ENCODE measurements at regions not wholly inside any gene's neighbourhood (a gene's known extent, or its start where the extent isn't known, plus 50 kb on each side); places are given as distances from the start of the nearest gene placed in this dataset.
"Not testable (repeated sequence)": the region's sequence is repeated elsewhere in the genome, so short reads cannot be mapped to it uniquely, and the experiment has no call there.

DNA sequence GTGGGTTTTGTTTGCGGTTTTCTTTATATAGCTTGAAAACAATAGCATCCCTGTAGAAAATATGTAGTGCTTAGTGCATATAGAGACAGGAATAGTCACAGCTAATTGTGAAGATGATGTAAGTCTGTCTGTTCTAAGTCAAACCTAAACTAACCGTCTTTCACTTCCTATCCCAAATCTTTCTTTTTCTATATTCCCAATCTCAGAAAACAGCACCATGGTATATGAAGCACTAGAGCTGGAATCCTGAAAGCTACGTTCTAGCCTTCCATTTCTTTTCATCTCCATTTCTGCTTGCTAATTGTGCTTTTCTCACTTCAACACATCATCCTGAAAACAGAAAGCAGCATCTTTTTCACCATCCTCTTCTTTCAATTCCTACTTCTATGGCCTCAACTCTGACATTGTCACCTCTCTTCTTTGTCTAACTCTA is 1235.5 kb downstream of the ROBO2 start:
- FAIRE-seq (no peak), DNase-seq (ENCODE audit: extremely low spot score, insufficient read length, low read depth) (no peak)

DNA sequence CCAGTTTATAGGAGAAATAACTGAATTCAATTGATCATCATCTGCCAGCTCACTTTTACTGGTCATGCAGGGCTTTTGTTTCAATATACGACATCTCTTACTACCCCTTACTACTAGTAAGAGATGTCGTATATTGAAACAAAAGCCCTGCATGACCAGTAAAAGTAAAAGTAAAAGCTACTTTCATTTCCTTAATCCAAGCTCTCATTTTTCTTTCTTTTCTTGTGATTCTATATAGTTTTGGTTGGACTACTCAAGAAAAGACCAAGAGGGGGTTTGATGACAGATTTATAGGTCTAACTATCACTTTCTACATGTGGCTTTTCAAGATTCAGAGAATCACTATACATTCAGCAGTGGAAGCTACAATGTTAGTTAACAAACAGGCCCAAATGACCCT is 1237.3 kb downstream of the ROBO2 start:
- FAIRE-seq (peak; percentile 18), DNase-seq (ENCODE audit: extremely low spot score, insufficient read length, low read depth) (no peak)

GRCh38 chr3:78277801-78278200 is 1237.9 kb downstream of the ROBO2 start:
- FAIRE-seq (no peak), DNase-seq (ENCODE audit: extremely low spot score, insufficient read length, low read depth) (no peak)

DNA sequence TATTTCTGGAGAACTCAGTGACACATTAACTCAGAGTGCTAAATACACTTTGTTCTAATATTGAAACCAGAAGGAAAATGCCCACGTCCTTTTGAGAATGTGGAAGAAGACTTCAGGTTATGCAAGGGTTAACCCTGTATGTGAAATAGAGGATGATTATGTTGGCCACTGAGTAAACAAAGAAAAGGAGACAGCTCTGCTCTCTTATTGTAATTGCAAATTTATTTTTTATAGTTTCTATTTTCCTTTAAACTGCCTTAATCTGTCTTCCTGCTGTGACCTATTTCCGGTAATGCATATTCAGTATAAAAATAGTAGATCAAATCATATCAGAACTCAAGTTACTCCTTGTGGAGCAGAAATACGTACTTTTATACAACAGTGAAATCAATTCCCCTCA is 1239.2 kb downstream of the ROBO2 start:
- FAIRE-seq, result no peak
- DNase-seq (ENCODE audit: extremely low spot score, insufficient read length, low read depth), result no peak

- DNase-seq (ENCODE audit: extremely low spot score, insufficient read length, low read depth), result no peak
- no peak for FAIRE-seq
These were observed 1241.5 kb downstream of the ROBO2 start for GRCh38 chr3:78281381-78281780.

DNA sequence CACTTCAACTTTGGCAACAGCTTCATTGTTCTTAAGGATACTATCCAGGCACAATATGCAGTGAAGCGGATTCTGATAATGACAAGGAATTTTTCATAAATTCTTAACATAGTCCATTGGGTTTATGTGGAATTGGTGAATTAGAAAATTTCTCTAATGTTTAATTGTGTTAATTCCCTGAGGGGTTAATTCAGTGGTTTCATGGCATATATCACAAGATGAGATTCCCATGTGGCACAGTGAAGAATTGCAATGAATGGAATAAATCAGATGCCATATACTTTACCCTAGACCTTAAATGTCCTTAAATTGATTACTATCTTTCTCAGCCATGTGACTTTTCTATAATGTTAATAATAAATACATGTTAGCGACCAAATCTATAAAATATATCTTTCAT is 1244.1 kb downstream of the ROBO2 start:
- no peak for FAIRE-seq
- DNase-seq (ENCODE audit: extremely low spot score, insufficient read length, low read depth), result no peak

GRCh38 chr3:78285032-78285728 is 1245.3 kb downstream of the ROBO2 start:
- no peak for FAIRE-seq

DNA sequence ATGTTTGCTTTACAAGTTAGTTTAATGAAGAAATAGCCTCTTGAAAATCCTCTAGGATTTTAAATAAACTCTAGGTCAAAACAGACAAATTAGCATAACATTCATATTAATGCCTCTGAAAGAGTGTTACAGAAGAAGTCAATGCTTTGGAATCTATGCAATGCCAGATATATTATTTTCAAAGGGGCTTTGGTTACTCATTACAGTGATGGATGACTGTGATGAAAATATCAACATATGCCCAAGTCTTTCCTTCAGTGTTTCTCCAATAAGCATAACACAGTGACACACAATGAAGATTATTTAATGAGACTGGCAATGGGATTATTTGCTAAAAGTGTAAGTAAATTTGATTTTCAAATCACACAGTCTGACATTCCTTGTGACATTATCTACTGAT is 1247.2 kb downstream of the ROBO2 start:
- no peak for FAIRE-seq

More at GRCh38 chr3:78285032-78285728, 1245.3 kb downstream of the ROBO2 start:
- DNase-seq (ENCODE audit: extremely low spot score, insufficient read length, low read depth), result no peak

GRCh38 chr3:78293284-78293683 is 1253.4 kb downstream of the ROBO2 start:
- no peak for FAIRE-seq
- DNase-seq (ENCODE audit: extremely low spot score, insufficient read length, low read depth), result no peak

More for the DNA sequence above, 1247.2 kb downstream of the ROBO2 start:
- no peak for DNase-seq (ENCODE audit: extremely low spot score, insufficient read length, low read depth)

DNA sequence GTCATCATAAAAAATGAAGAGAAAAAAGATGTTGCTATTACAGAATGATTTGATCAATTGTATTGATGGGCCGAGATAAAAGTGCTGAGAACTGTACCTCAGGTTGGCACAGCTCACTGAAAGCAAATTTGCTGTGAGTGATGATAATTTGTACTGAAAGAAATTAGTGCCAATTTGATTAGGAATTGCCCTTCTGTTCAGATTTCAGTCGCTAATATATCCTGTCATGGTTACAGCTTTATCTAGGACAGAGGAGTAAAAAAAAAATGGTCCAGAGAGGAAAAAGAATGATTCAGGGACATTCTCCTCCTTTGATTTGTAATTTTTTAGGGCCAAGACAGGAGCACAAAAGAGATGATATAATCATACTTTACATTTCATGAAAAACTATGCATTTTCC is 1264.2 kb downstream of the ROBO2 start:
- no peak for FAIRE-seq
- DNase-seq (ENCODE audit: extremely low spot score, insufficient read length, low read depth), result no peak

DNA sequence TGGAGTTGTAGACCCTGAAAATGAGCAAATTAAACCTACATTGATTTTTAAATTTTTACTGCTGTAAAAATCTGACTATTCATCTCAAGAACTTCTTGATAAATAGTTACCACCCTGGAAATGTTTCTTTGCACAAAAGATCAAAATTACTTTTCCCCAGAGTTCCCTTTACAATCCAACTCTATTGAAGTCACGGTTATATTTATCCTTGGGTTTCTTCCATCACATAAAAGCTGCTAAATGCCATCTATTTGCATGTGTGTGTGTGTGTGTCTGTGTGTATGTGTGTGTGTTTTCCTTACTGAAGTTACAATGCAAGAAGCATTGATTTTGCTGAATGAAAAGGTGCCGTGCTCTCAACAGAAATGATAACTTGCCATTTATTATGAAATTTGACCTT is 1273.0 kb downstream of the ROBO2 start:
- DNase-seq (ENCODE audit: extremely low spot score, insufficient read length, low read depth), result no peak
- no peak for FAIRE-seq

GRCh38 chr3:78313332-78313731 is 1273.4 kb downstream of the ROBO2 start:
- FAIRE-seq (no peak), DNase-seq (ENCODE audit: extremely low spot score, insufficient read length, low read depth) (no peak)

- DNase-seq (ENCODE audit: extremely low spot score, insufficient read length, low read depth), result no peak
- FAIRE-seq, result no peak
These were observed 1274.4 kb downstream of the ROBO2 start for GRCh38 chr3:78314327-78314726.

- FAIRE-seq, result no peak
- no peak for DNase-seq (ENCODE audit: extremely low spot score, insufficient read length, low read depth)
These were observed 1277.9 kb downstream of the ROBO2 start for GRCh38 chr3:78317774-78318173.

DNA sequence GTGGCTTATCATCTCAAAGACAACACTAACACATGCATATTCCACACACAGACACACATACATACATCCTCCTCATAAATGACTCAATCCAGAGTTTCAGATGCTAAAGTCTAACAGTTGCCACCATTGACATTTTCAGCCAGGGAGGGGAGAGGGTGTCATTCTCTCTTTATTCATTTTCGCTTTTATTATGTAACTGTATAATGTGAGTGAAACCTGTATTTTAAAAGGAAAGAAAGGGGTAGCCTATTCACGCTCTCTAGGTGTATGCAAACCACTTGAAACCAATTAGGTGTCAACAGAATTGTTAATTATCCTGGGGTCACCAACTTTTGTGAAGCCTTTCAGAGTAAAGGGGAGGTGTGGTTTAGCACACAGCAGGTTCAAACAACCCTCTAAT is 1282.9 kb downstream of the ROBO2 start:
- no peak for DNase-seq (ENCODE audit: extremely low spot score, insufficient read length, low read depth)
- no peak for FAIRE-seq

DNA sequence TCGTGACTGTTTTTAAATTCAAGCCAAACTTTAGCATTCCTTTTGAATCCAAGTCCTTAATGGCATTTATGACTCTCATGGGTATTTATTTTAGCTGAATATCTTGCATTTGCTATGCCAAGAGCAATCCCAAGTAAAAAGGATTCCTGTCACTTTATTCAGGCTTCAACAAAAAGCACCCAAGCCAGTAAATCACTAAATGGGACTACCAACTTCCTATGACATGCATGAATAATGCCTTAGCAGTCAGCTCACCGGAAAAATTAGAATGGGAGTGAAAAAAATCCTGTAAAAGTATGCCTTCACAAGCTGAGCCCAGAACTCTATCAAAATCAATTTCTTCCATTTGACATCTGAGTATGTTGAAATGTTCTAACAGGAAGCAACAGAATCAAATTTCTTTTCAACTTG is 1297.9 kb downstream of the ROBO2 start:
- DNase-seq (ENCODE audit: extremely low spot score, insufficient read length, low read depth), result no peak
- FAIRE-seq, result no peak

DNA sequence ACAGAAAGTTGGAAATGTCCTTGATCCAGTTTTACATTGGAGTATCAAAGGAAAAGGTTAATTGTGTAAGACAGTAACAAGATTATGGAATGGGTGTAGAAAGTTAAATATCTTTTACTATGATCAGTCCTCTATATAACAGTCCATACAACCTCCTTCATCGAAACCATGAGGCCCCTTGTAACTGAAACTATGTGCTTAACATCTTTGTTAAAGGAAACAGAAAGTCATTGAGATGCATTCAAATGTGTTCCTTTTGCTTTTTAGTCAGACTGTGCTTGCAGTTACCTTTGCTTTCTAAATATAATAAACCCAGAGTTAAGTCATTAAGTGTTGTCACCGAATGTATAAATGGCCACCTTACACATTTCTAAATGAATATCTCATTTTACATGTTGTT is 1298.5 kb downstream of the ROBO2 start:
- FAIRE-seq (no peak), DNase-seq (ENCODE audit: extremely low spot score, insufficient read length, low read depth) (no peak)

GRCh38 chr3:78343221-78343620 is 1303.3 kb downstream of the ROBO2 start:
- no peak for FAIRE-seq
- no peak for DNase-seq (ENCODE audit: extremely low spot score, insufficient read length, low read depth)

- not testable (repeated sequence) for DNase-seq (ENCODE audit: extremely low spot score, insufficient read length, low read depth); FAIRE-seq
These were observed 1304.4 kb downstream of the ROBO2 start for GRCh38 chr3:78344267-78344666.

DNA sequence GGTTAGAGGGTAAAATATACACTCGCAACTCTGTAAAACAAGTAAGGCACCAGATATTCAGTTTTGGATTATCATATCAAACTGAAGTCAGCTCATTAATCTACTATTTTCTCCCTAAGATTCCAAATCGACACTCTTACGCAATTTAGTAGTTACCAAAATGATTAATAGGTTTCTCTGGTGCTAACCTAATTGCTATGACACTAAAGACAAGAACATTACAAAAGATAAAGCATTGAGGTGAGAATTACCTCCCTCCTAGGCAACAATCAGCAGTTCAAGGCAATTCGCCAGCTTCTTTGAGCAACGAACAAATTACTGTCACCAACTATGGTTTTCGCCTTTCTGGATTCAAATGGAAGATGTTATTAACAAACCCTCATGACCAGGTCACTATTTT is 1305.0 kb downstream of the ROBO2 start:
- FAIRE-seq, result no peak
- no peak for DNase-seq (ENCODE audit: extremely low spot score, insufficient read length, low read depth)

- no peak for FAIRE-seq
- DNase-seq (ENCODE audit: extremely low spot score, insufficient read length, low read depth), result no peak
These were observed 1307.3 kb downstream of the ROBO2 start for GRCh38 chr3:78347176-78347575.

DNA sequence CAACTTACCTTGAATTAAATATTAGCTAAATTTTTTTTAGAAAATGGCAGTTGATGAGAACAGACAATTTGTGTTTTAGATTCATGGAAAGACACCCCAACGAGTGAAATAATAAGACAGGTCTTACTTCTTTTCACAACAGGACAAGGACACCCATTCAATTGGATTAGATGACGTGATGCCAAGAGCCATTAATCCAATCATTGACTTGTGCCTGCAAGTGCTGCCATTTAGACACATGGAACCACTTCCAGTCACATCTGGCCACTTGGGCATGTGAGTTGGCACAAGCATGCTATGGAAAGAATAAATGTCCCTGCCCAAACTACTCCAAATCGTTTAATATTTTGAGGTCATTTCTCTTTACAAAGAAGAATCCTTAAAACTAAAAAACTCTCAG is 1308.8 kb downstream of the ROBO2 start:
- no peak for FAIRE-seq
- DNase-seq (ENCODE audit: extremely low spot score, insufficient read length, low read depth), result no peak

Measured in GM18507 (cell line).